ENCODE measurements at regions not wholly inside any gene's neighbourhood (a gene's known extent, or its start where the extent isn't known, plus 50 kb on each side); places are given as distances from the start of the nearest gene placed in this dataset.

DNA sequence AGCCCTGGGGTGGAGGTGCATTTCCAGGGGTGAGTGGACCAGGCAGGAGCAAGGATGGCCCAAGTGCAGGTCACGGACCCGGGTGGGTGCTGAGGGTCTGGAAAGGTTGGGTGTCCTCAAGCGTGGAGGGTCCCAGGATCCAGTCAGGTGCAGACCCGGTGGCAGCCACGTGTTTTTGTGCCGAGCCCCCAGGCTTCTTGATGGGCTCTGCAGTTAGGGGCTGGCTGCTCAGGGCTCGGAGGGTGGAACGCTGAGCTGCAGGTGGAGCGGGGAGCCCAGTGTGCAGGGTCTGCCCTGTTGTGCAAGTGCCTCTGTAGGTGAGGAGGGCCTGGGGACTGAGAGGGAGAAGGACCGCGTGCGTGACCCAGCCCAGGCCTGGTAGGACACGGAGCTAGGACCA is 70.9 kb upstream of the HLA-E start:
- POLR2A ChIA-PET (ENCODE audit: partially characterized antibody), result no interaction called here
- intact Hi-C loops (cut with micrococcal nuclease), result no loop called here
- H3K27me3 Mint-ChIP-seq, result peaks cover 20 to 35% of the 10 kb centered on the region in 2 donors
- no peak overlapping the region for H3K4me3 Mint-ChIP-seq
- peaks cover 0 to 4% (median 1%) of the 10 kb centered on the region in 4 donors for H3K4me1 Mint-ChIP-seq
- Histone ChIP-seq H3K27ac (ENCODE audit: low read depth, low read length) (no peak overlapping the region), H3K4me3 (ENCODE audit: low read length in 2 of 2) (no peak overlapping the region), H3K27me3 (ENCODE audit: insufficient read depth, low read length) (no peaks in the 10 kb centered on the region), H3K4me1 (ENCODE audit: insufficient read depth, low read length) (no peaks in the 10 kb centered on the region), H3K36me3 (ENCODE audit: insufficient read depth, low read length) (no peaks in the 10 kb centered on the region), H3K9me3 (ENCODE audit: control insufficient read depth in 1 of 2, low read length in 2 of 2) (no peaks in the 10 kb centered on the region)
- H3K36me3 Mint-ChIP-seq, result no peaks in the 10 kb centered on the region
- no peak for DNase-seq
- CTCF ChIA-PET (ENCODE audit: partially characterized antibody), result no interaction called here
- H3K9me3 Mint-ChIP-seq, result peaks cover 0 to 2% (median 0%) of the 10 kb centered on the region in 8 donors
- no peak overlapping the region for H3K27ac Mint-ChIP-seq

DNA sequence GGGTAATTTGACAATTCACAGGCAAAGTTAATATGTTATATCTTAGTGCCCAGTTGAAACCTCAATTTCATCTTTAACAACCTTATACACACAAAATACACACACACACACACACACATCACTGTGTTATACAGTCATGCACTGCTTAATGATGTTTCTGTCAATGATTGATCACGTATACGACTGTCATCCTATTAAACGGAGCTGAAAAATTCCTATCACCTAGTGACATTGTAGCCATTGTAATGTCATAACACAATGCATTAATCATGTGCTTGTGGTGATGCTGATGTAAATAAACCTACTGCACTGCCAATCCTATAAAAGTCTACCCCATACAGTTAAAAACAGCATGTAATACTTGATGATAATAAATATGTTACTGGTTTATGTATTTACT is 64.8 kb upstream of the HLA-E start:
- POLR2A ChIA-PET (ENCODE audit: partially characterized antibody), result no interaction called here
- CTCF ChIA-PET (ENCODE audit: partially characterized antibody), result interaction anchor here (2.0 kb wide), 1 partner anchor 27 kb away, joined by 5 read pairs; no protein-coding TSS in a partner anchor

More for the DNA sequence above, 64.8 kb upstream of the HLA-E start:
- Mint-ChIP-seq H3K9me3 (peaks cover 0 to 7% (median 0%) of the 10 kb centered on the region in 8 donors), H3K4me3 (no peak overlapping the region), H3K4me1 (no peaks in the 10 kb centered on the region), H3K27ac (no peak overlapping the region), H3K36me3 (no peaks in the 10 kb centered on the region), H3K27me3 (peaks cover 41 to 42% of the 10 kb centered on the region in 2 donors)
- no peak for DNase-seq
- Histone ChIP-seq H3K4me3 (ENCODE audit: low read length in 2 of 2) (no peak overlapping the region), H3K27ac (ENCODE audit: low read depth, low read length) (no peak overlapping the region), H3K36me3 (ENCODE audit: insufficient read depth, low read length) (no peaks in the 10 kb centered on the region), H3K27me3 (ENCODE audit: insufficient read depth, low read length) (peaks cover 18% of the 10 kb centered on the region), H3K9me3 (ENCODE audit: control insufficient read depth in 1 of 2, low read length in 2 of 2) (no peaks in the 10 kb centered on the region), H3K4me1 (ENCODE audit: insufficient read depth, low read length) (no peaks in the 10 kb centered on the region)
- intact Hi-C loops (cut with micrococcal nuclease), result no loop called here

Data from CD4-positive, alpha-beta memory T cell (primary cell).